Islet of Langerhans (tissue), 1 donor: ENCODE measurements at regions not wholly inside any gene's neighbourhood (a gene's known extent, or its start where the extent isn't known, plus 50 kb on each side); places are given as distances from the start of the nearest gene placed in this dataset.

Experiments used
- FAIRE-seq: peaks from one replicate; lab custom pipeline; 2011; peaks lifted over from hg19 to GRCh38; lab: Jason Lieb, UNC

- FAIRE-seq, result peak; percentile 21
Observed at GRCh38 chr5:52173133-52173532, 614.6 kb upstream of the ITGA1 start.

- FAIRE-seq, result no peak
Observed at GRCh38 chr5:52177193-52177592, 610.5 kb upstream of the ITGA1 start.

- FAIRE-seq, result peak; percentile 79
Observed at GRCh38 chr5:52181403-52181802, 606.3 kb upstream of the ITGA1 start.

GRCh38 chr5:52190737-52191136 lies 597.0 kb upstream of the ITGA1 start:
- no peak for FAIRE-seq

GRCh38 chr5:52199833-52200232 lies 587.9 kb upstream of the ITGA1 start:
- FAIRE-seq, result peak; percentile 21

- FAIRE-seq, result no peak
Observed at GRCh38 chr5:52202256-52202655, 585.5 kb upstream of the ITGA1 start.

- no peak for FAIRE-seq
Observed at GRCh38 chr5:52204310-52204709, 583.4 kb upstream of the ITGA1 start.
